ENCODE measurements at regions not wholly inside any gene's neighbourhood (a gene's known extent, or its start where the extent isn't known, plus 50 kb on each side); places are given as distances from the start of the nearest gene placed in this dataset.
"Not testable (repeated sequence)": the region's sequence is repeated elsewhere in the genome, so short reads cannot be mapped to it uniquely, and the experiment has no call there.

GRCh38 chr6:9025796-9026394 lies 590.5 kb upstream of the SLC35B3 start:
- no peak for DNase-seq (ENCODE audit: low read depth)

GRCh38 chr6:9025228-9025627 lies 589.9 kb upstream of the SLC35B3 start:
- DNase-seq (ENCODE audit: low read depth): no peak

- DNase-seq (ENCODE audit: low read depth): not testable (repeated sequence)
These were observed 588.9 kb upstream of the SLC35B3 start for GRCh38 chr6:9024246-9024645.

- no peak for DNase-seq (ENCODE audit: low read depth)
These were observed 584.7 kb upstream of the SLC35B3 start for GRCh38 chr6:9020001-9020400.

GRCh38 chr6:9009931-9010330 lies 574.6 kb upstream of the SLC35B3 start:
- DNase-seq (ENCODE audit: low read depth): no peak

GRCh38 chr6:9007027-9007426 lies 571.7 kb upstream of the SLC35B3 start:
- DNase-seq (ENCODE audit: low read depth): no peak

- DNase-seq (ENCODE audit: low read depth): no peak
These were observed 567.5 kb upstream of the SLC35B3 start for GRCh38 chr6:9002833-9003232.

- DNase-seq (ENCODE audit: low read depth): no peak
These were observed 559.8 kb upstream of the SLC35B3 start for GRCh38 chr6:8995156-8995555.

GRCh38 chr6:8993111-8993510 lies 557.8 kb upstream of the SLC35B3 start:
- DNase-seq (ENCODE audit: low read depth): no peak

- DNase-seq (ENCODE audit: low read depth): no peak
These were observed 556.5 kb upstream of the SLC35B3 start for GRCh38 chr6:8991844-8992243.

GRCh38 chr6:8990075-8990474 lies 554.7 kb upstream of the SLC35B3 start:
- no peak for DNase-seq (ENCODE audit: low read depth)

- DNase-seq (ENCODE audit: low read depth): peak; percentile 17
These were observed 547.9 kb upstream of the SLC35B3 start for GRCh38 chr6:8983202-8983688.

- no peak for DNase-seq (ENCODE audit: low read depth)
These were observed 547.3 kb upstream of the SLC35B3 start for GRCh38 chr6:8982668-8983067.

GRCh38 chr6:8973395-8973794 lies 538.0 kb upstream of the SLC35B3 start:
- no peak for DNase-seq (ENCODE audit: low read depth)

GRCh38 chr6:8969747-8970146 lies 534.4 kb upstream of the SLC35B3 start:
- no peak for DNase-seq (ENCODE audit: low read depth)

- no peak for DNase-seq (ENCODE audit: low read depth)
These were observed 523.7 kb upstream of the SLC35B3 start for GRCh38 chr6:8958894-8959511.

GRCh38 chr6:8953310-8953709 lies 518.0 kb upstream of the SLC35B3 start:
- no peak for DNase-seq (ENCODE audit: low read depth)

GRCh38 chr6:8948733-8949132 lies 513.4 kb upstream of the SLC35B3 start:
- no peak for DNase-seq (ENCODE audit: low read depth)

- DNase-seq (ENCODE audit: low read depth): no peak
These were observed 512.6 kb upstream of the SLC35B3 start for GRCh38 chr6:8947900-8948299.

- DNase-seq (ENCODE audit: low read depth): no peak
These were observed 509.2 kb upstream of the SLC35B3 start for GRCh38 chr6:8944548-8944947.

- no peak for DNase-seq (ENCODE audit: low read depth)
These were observed 507.7 kb upstream of the SLC35B3 start for GRCh38 chr6:8943073-8943472.

- peak; percentile 6 for DNase-seq (ENCODE audit: low read depth)
These were observed 506.2 kb upstream of the SLC35B3 start for GRCh38 chr6:8941577-8941976.

- no peak for DNase-seq (ENCODE audit: low read depth)
These were observed 505.0 kb upstream of the SLC35B3 start for GRCh38 chr6:8940356-8940755.

GRCh38 chr6:8939615-8940014 lies 504.3 kb upstream of the SLC35B3 start:
- DNase-seq (ENCODE audit: low read depth): no peak
